Right lobe of liver (tissue), 6 donors: ENCODE measurements at regions not wholly inside any gene's neighbourhood (a gene's known extent, or its start where the extent isn't known, plus 50 kb on each side); places are given as distances from the start of the nearest gene placed in this dataset.

Source experiments
- ATAC-seq, 4 donors: fragments of 200-7000 bp; cut with Tn5 transposase; one replicate each; pipeline ENCODE4 v1.9.1; 2020; ENCODE audit warnings: mild to moderate bottlenecking in 4 of 4, moderate library complexity in 4 of 4
- DNase-seq, 3 donors: peaks; one replicate each; pipeline ENCODE4 v3.0.0-alpha.2; 2020
- H3K27ac ChIP-seq, 3 donors: fragments of 200-600 bp; one replicate each; pipeline ENCODE4 v1.8.0; 2022
- H3K27me3 ChIP-seq, 2 donors: fragments of 200-600 bp; one replicate each; pipeline ENCODE4 v1.8.0; 2022
- H3K36me3 ChIP-seq, 4 donors: fragments of 200-600 bp; sonication (generic) in 1 of 4; one replicate each; pipeline versions ENCODE4 v1.5.1 to v1.8.0; 2017 to 2022; ENCODE audit warnings: control low read depth in 1 of 4
- H3K4me1 ChIP-seq, 4 donors: fragments of 200-600 bp; sonication (generic) in 1 of 4; one replicate each; pipeline versions ENCODE4 v1.5.1 to v1.8.0; 2017 to 2022; ENCODE audit warnings: control low read depth in 1 of 4
- H3K4me3 ChIP-seq, 3 donors: fragments of 200-600 bp; one replicate each; pipeline ENCODE4 v1.8.0; 2022
- H3K9me3 ChIP-seq, 4 donors: fragments of 200-600 bp; sonication (generic) in 1 of 4; one replicate each; pipeline versions ENCODE4 v1.5.1 to v1.8.0; 2017 to 2022; ENCODE audit warnings: control low read depth in 1 of 4
- CTCF ChIP-seq, 4 donors: fragments of 200-600 bp in 3 of 4; fragments of 450-650 bp in 1 of 4; IDR thresholded peaks; one replicate each; pipeline versions ENCODE4 v1.5.1 to v1.8.0; 2016 to 2022; ENCODE audit warnings: antibody characterized with exemption in 4 of 4, mild to moderate bottlenecking in 2 of 4
- POLR2A ChIP-seq: fragments of 450-650 bp; IDR thresholded peaks from one replicate; pipeline ENCODE4 v1.6.1; 2017; ENCODE audit warnings: antibody characterized with exemption, mild to moderate bottlenecking
- WGBS: methylation state at CpG from one replicate; pipeline ENCODE4 v1.1.6; 2018; ENCODE audit warnings: low coverage, low lambda C conversion rate; ENCODE audit not compliant: insufficient coverage; ENCODE audit errors: missing lambda C conversion rate; 5-methylcytosine and 5-hydroxymethylcytosine counted together
- intact Hi-C, 2 donors: fragments of 100-400 bp; cut with DNase I; formaldehyde crosslinking; loops; one replicate each; pipeline versions ENCODE4 v1.11.2 to v1.14.1; 2022
- donor health status: DM: no; HTN: yes; CAD: no.
- donor health status: DM: no; HTN: no; CAD: no.
- donor health status: DM: no; HTN: no; CAD: no.
- donor health status: DM: no; HTN: yes; CAD: no.
- donor health status: DM: no; HTN: yes; CAD: no.

GRCh38 chr13:84569366-84569765 is 687.1 kb upstream of the SLITRK1 start:
- H3K9me3 ChIP-seq: no peaks in the 10 kb centered on the region
- H3K27me3 ChIP-seq: no peaks in the 10 kb centered on the region
- 28% methylated on average over 1 of the region's 1 CpG for WGBS
- no peak overlapping the region for H3K27ac ChIP-seq
- no peak for ATAC-seq
- TF ChIP-seq CTCF (IDR thresholded peaks at IDR 0.05): no peak
- no peak for TF ChIP-seq POLR2A
- H3K4me1 ChIP-seq: no peaks in the 10 kb centered on the region
- no peak for DNase-seq
- intact Hi-C loops: no loop called here
- no peak overlapping the region for H3K4me3 ChIP-seq
- H3K36me3 ChIP-seq: no peaks in the 10 kb centered on the region

GRCh38 chr13:84567848-84568247 is 685.6 kb upstream of the SLITRK1 start:
- Histone ChIP-seq H3K4me3 (no peak overlapping the region), H3K36me3 (no peaks in the 10 kb centered on the region), H3K9me3 (no peaks in the 10 kb centered on the region), H3K4me1 (no peaks in the 10 kb centered on the region), H3K27ac (no peak overlapping the region), H3K27me3 (no peaks in the 10 kb centered on the region)
- no peak for TF ChIP-seq CTCF (IDR thresholded peaks at IDR 0.05)
- TF ChIP-seq POLR2A: no peak
- intact Hi-C loops: no loop called here
- ATAC-seq (no peak), DNase-seq (no peak)
- WGBS: 0% methylated on average over 1 of the region's 1 CpG

- Histone ChIP-seq H3K4me3 (no peak overlapping the region), H3K9me3 (no peaks in the 10 kb centered on the region), H3K27ac (no peak overlapping the region), H3K27me3 (no peaks in the 10 kb centered on the region), H3K4me1 (no peaks in the 10 kb centered on the region), H3K36me3 (no peaks in the 10 kb centered on the region)
- WGBS: 43% methylated on average over 2 of the region's 2 CpGs
- intact Hi-C loops: no loop called here
- TF ChIP-seq CTCF (IDR thresholded peaks at IDR 0.05): no peak
- TF ChIP-seq POLR2A: no peak
- no peak for ATAC-seq
- DNase-seq: no peak
Measured at GRCh38 chr13:84566780-84567179, 684.5 kb upstream of the SLITRK1 start.

GRCh38 chr13:84563611-84564010 is 681.3 kb upstream of the SLITRK1 start:
- Histone ChIP-seq H3K36me3 (no peaks in the 10 kb centered on the region), H3K27ac (no peak overlapping the region), H3K4me3 (no peak overlapping the region), H3K9me3 (no peaks in the 10 kb centered on the region), H3K27me3 (no peaks in the 10 kb centered on the region), H3K4me1 (no peaks in the 10 kb centered on the region)
- DNase-seq (no peak), ATAC-seq (no peak)
- TF ChIP-seq POLR2A: no peak
- TF ChIP-seq CTCF (IDR thresholded peaks at IDR 0.05): no peak
- intact Hi-C loops: no loop called here
- WGBS: 36% methylated on average over 3 of the region's 3 CpGs

- no peaks in the 10 kb centered on the region for H3K36me3 ChIP-seq
- H3K27me3 ChIP-seq: no peaks in the 10 kb centered on the region
- no peaks in the 10 kb centered on the region for H3K4me1 ChIP-seq
- H3K4me3 ChIP-seq: no peak overlapping the region
- 43% methylated on average over 4 of the region's 5 CpGs for WGBS
- no peak for TF ChIP-seq POLR2A
- TF ChIP-seq CTCF (IDR thresholded peaks at IDR 0.05): no peak
- H3K9me3 ChIP-seq: no peaks in the 10 kb centered on the region
- no peak overlapping the region for H3K27ac ChIP-seq
- no peak for ATAC-seq
- intact Hi-C loops: no loop called here
- DNase-seq: no peak
Measured at GRCh38 chr13:84553227-84553626, 671.0 kb upstream of the SLITRK1 start.
